Astrocyte (in vitro differentiated cells and primary cell): ENCODE measurements at regions not wholly inside any gene's neighbourhood (a gene's known extent, or its start where the extent isn't known, plus 50 kb on each side); places are given as distances from the start of the nearest gene placed in this dataset.

Experiments
- DNase-seq: peaks from one replicate; pipeline ENCODE4 v3.0.0-alpha.2; 2010; ENCODE audit warnings: low read depth
- FAIRE-seq: peaks from 2 replicates; lab custom pipeline; 2011; peaks lifted over from hg19 to GRCh38; lab: Jason Lieb, UNC
- H2AFZ ChIP-seq: 2 replicates; pipeline ENCODE4 v1.6.0; 2012; ENCODE audit warnings: low read depth, low read length, inconsistent platforms
- H3K27ac ChIP-seq: 2 replicates; pipeline ENCODE4 v1.5.1; 2011; ENCODE audit warnings: low read depth, low read length, inconsistent platforms
- H3K27me3 ChIP-seq: 2 replicates; pipeline ENCODE4 v1.6.0; 2011; ENCODE audit warnings: low read length, inconsistent platforms; ENCODE audit not compliant: insufficient read depth
- H3K36me3 ChIP-seq: 2 replicates; pipeline ENCODE4 v1.5.1; 2011; ENCODE audit warnings: low read length, inconsistent platforms; ENCODE audit not compliant: insufficient read depth
- H3K4me1 ChIP-seq: 2 replicates; pipeline ENCODE4 v1.5.1; 2011; ENCODE audit warnings: low read length, inconsistent platforms; ENCODE audit not compliant: insufficient read depth
- H3K4me2 ChIP-seq: 2 replicates; pipeline ENCODE4 v1.6.0; 2012; ENCODE audit warnings: low read length, inconsistent platforms
- H3K4me3 ChIP-seq: 2 replicates; pipeline ENCODE4 v1.5.1; 2011; ENCODE audit warnings: low read depth, mild to moderate bottlenecking, low read length, inconsistent platforms; ENCODE audit not compliant: insufficient read depth
- H3K79me2 ChIP-seq: 2 replicates; pipeline ENCODE4 v1.6.0; 2012; ENCODE audit warnings: mild to moderate bottlenecking, low read length, inconsistent platforms; ENCODE audit not compliant: insufficient read depth
- H3K9ac ChIP-seq: 2 replicates; pipeline ENCODE4 v1.6.0; 2012; ENCODE audit warnings: mild to moderate bottlenecking, low read length, inconsistent platforms
- H3K9me3 ChIP-seq: 2 replicates; pipeline ENCODE4 v1.5.1; 2012; ENCODE audit warnings: low read depth, mild to moderate bottlenecking, low read length, inconsistent platforms; ENCODE audit not compliant: insufficient read depth
- H4K20me1 ChIP-seq: 2 replicates; pipeline ENCODE4 v1.6.0; 2012; ENCODE audit warnings: low read length, inconsistent platforms; ENCODE audit not compliant: insufficient read depth
- H3K27ac Mint-ChIP-seq: one replicate; pipeline ENCODE4 v1.8.0; 2021; ENCODE audit warnings: mild to moderate bottlenecking, mixed read lengths; ENCODE audit not compliant: unreplicated experiment
- H3K27me3 Mint-ChIP-seq: one replicate; pipeline ENCODE4 v1.8.0; 2021; ENCODE audit warnings: low read depth, mixed read lengths; ENCODE audit not compliant: unreplicated experiment
- H3K36me3 Mint-ChIP-seq: one replicate; pipeline ENCODE4 v1.8.0; 2021; ENCODE audit warnings: low read depth, mixed read lengths; ENCODE audit not compliant: unreplicated experiment
- H3K4me1 Mint-ChIP-seq: one replicate; pipeline ENCODE4 v1.8.0; 2021; ENCODE audit warnings: low read depth, mixed read lengths; ENCODE audit not compliant: unreplicated experiment
- H3K4me3 Mint-ChIP-seq: one replicate; pipeline ENCODE4 v1.8.0; 2021; ENCODE audit warnings: mild to moderate bottlenecking, moderate library complexity, mixed read lengths; ENCODE audit not compliant: unreplicated experiment
- H3K9me3 Mint-ChIP-seq: one replicate; pipeline ENCODE4 v1.8.0; 2021; ENCODE audit warnings: mild to moderate bottlenecking, mixed read lengths; ENCODE audit not compliant: unreplicated experiment
- CTCF ChIP-seq: IDR thresholded peaks from 2 replicates; pipeline ENCODE4 v1.5.1; 2011; ENCODE audit warnings: low read depth, mild to moderate bottlenecking, inconsistent platforms, low read length, moderate library complexity; ENCODE audit not compliant: insufficient read depth
- EZH2 ChIP-seq: IDR thresholded peaks from 2 replicates; pipeline ENCODE4 v1.6.1; 2012; ENCODE audit warnings: mild to moderate bottlenecking, low read length, inconsistent platforms; ENCODE audit not compliant: insufficient read depth

GRCh38 chr16:8173111-8173644, 417.1 kb downstream of the TMEM114 start:
- no peak overlapping the region for H3K4me3 ChIP-seq
- H3K9ac ChIP-seq, result no peak overlapping the region
- no peaks in the 10 kb centered on the region for H3K27me3 ChIP-seq
- no peaks in the 10 kb centered on the region for H3K36me3 ChIP-seq
- TF ChIP-seq EZH2 (no peak), CTCF (peak; percentile 64)
- Mint-ChIP-seq H3K9me3 (peaks cover 3% of the 10 kb centered on the region), H3K4me1 (peaks cover 2% of the 10 kb centered on the region), H3K36me3 (no peaks in the 10 kb centered on the region), H3K27ac (no peak overlapping the region), H3K27me3 (peaks cover 9% of the 10 kb centered on the region), H3K4me3 (no peak overlapping the region)
- FAIRE-seq (no peak), DNase-seq (peak; percentile 6)
- H3K4me2 ChIP-seq, result no peak overlapping the region
- no peak overlapping the region for H3K27ac ChIP-seq
- no peak overlapping the region for H2AFZ ChIP-seq
- no peaks in the 10 kb centered on the region for H3K79me2 ChIP-seq
- H4K20me1 ChIP-seq, result no peaks in the 10 kb centered on the region
- H3K4me1 ChIP-seq, result no peaks in the 10 kb centered on the region
- no peaks in the 10 kb centered on the region for H3K9me3 ChIP-seq

GRCh38 chr16:8172551-8172950, 417.8 kb downstream of the TMEM114 start:
- no peaks in the 10 kb centered on the region for H3K36me3 Mint-ChIP-seq

More at GRCh38 chr16:8172551-8172950, 417.8 kb downstream of the TMEM114 start:
- Histone ChIP-seq H3K36me3 (no peaks in the 10 kb centered on the region), H3K27ac (no peak overlapping the region), H3K79me2 (no peaks in the 10 kb centered on the region), H4K20me1 (no peaks in the 10 kb centered on the region), H3K27me3 (no peaks in the 10 kb centered on the region), H3K9me3 (no peaks in the 10 kb centered on the region), H2AFZ (no peak overlapping the region), H3K4me2 (no peak overlapping the region), H3K4me3 (no peak overlapping the region), H3K4me1 (no peaks in the 10 kb centered on the region), H3K9ac (no peak overlapping the region)
- DNase-seq (no peak), FAIRE-seq (no peak)
- H3K27me3 Mint-ChIP-seq, result peaks cover 9% of the 10 kb centered on the region
- no peak overlapping the region for H3K27ac Mint-ChIP-seq
- no peak for TF ChIP-seq CTCF
- no peak for TF ChIP-seq EZH2
- H3K9me3 Mint-ChIP-seq, result peaks cover 3% of the 10 kb centered on the region
- H3K4me3 Mint-ChIP-seq, result no peak overlapping the region
- peaks cover 2% of the 10 kb centered on the region for H3K4me1 Mint-ChIP-seq
